Stimulated activated CD4-positive, alpha-beta T cell treated with anti-CD3 and anti-CD28 coated beads, Interleukin-15, amount 100 ng/mL, for 1 hour (primary cell): ENCODE measurements at regions not wholly inside any gene's neighbourhood (a gene's known extent, or its start where the extent isn't known, plus 50 kb on each side); places are given as distances from the start of the nearest gene placed in this dataset.

ENCODE experiments used
- DNase-seq, 2 donors: peaks; one replicate each; pipeline ENCODE4 v3.0.0-alpha.2; 2020; ENCODE audit warnings: low read depth in 1 of 2, low spot score in 1 of 2

DNA sequence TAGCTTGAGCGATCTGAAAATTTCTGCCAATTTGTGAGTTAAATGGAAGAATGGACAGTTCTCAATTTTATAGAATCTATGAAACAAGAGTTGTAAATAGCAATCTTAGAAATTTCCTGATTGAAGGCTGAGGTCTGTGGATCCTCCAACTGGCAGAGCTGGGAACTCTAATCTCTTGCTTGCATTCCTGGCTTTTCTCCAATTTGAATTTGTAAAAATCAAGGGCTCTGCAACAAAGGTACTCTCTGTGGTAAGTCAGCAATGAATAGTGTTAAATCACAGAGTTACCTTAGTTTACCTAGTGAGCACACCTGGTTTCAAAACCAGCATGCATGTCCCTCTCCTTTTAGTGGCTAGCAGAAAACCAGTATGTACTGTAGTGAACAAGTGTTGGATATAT, 1070.5 kb downstream of the TDRD15 start:
- no peak for DNase-seq

DNA sequence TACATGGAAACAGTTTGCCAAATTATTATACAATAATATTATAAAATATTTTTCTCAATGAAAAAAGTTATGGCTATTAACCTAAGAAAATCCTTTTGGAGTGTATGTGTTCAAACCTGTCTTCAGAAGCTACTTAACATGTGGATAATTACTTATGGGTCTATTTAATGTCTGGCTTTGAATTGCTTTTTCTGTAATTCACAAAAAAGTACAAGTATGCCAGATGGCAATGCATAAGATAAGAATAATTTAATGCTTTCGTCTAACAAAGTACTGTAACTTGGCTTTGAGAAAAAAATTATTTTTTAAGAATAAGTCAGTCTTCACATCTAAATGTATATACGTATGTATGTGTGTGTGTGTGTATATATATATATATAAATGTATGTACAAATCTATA, 1073.0 kb downstream of the TDRD15 start:
- DNase-seq, result no peak

DNA sequence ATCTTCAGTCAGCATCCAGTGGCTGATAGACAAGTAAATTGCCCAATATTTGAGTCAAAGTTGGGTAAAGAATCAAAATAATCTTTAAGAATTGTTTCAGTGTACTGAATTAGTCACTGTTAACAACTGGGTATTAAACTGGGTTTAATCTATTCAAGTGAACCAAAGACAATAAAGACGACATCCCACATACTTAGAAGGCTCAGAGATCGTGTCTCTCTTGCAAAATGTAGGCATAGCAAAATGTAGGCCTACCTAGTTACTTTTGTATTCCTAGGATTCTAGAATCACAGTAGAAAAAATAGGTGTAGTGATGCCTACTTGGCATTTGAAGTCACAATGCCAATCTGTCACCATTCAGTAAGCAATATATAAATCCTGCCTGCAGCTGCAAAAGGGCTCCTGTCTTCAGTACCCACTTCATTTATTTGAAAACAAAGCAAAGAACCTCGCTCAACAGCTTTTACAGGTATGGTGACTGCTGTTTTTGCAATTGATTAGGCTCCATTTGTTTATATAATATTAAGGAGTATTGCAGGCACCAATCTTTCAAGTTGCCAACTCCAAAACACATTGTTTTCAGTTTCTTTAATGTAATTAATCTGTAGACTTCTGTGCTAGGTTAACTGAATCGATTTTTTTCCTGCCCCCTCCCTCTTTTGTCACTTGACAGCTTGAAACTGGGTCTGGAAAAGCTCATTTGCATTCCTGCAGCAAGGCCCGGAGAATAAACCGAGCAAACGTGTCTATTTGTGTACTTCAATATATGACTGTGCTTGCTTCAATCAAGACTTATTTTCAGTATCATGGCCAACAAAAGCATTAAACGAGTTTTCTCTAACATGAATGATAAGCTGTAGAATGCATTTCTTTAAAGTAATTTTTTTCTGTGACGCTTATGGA, 1074.9 kb downstream of the TDRD15 start:
- DNase-seq, result no peak

DNA sequence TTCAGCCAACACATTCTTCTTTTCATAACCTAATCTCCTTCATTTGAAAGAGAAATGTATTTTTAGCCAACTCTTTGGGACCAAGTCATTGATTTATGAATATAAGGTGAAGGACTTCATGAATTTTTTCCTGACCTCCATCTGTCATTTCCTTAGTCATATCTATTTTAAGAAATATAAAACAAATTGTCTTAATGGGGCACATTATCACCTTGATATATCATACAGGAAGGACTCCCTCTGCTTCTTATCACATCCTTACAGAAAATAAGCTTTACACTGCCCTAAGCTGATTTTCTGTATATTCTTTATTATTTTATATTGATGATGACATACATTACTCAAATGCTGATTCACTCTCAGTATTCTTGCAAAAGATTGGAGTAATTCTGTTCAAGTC, 1076.2 kb downstream of the TDRD15 start:
- DNase-seq, result no peak

DNA sequence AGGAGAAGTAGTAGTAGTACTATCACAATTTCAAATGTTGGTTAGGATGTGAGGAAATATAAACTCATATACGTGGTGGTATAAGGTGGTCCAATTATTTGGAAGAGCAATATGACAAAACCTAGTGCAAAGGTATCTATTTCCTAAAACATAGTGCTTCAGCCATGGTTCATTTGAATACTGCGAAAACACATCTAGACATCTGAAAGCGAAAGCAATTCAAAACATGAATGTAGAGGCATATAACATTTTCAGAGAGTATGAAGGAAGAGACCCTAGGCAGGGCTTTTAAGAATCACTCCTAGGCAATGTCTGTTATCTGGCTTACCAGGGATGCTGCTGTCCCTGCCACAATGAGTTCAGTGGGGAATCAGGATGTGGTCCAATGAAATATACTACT, 1085.8 kb downstream of the TDRD15 start:
- DNase-seq, result no peak

DNA sequence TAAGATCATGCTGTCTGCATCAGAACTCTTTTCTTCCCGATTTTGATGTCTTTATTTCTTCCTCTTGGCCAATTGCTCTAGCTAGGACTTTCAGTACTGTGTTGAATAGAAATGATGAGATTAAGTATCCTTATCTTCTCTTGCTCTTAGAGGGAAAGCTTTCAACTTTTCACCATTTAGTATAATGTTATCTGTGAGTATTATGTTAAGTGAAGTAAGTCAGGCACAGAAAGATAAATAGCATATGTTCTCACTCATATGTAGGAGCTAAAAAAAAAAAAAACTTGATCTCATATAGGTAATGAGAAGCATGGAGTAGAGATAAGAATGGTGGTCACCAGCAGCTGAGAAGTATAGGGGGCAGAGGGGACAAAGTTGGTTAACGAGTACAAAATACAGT, 1089.5 kb downstream of the TDRD15 start:
- no peak for DNase-seq

DNA sequence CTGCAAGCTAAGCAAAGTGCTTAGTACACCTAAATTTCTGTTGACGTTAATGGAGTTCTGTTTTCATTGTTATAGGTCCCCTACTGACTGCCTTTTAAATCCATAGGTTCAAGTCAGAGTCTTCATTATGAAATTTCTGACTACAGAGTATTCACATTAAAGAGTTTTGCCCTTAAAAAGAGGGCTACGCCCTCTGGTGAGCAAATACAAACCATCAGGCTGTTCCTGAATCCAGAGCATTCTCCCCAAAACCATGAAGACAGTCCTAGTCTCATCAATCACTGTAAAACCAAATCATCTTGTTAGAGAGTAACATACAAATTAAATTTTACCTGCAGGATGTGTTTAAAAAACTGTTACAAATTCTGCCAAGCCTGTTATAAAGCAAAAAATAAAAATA, 1091.7 kb downstream of the TDRD15 start:
- DNase-seq, result no peak

DNA sequence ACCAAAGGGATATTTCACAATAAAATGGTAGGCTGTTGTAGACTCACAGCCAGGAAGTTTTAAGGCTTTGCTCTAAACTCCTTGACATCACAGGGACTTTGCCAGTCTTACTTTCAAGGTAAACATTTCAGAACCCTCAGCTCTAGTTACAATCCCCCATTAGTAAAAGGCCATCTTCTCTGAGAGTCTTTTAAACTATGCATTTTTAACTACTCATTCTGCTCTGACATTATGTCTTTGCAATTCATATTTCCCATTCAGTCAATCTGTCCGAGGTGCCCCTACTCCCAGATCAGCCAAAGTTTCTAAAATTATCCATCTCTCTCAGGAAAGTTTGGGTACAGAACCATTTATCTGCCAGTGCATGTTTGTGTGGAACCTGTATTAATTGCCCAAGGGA, 1094.1 kb downstream of the TDRD15 start:
- DNase-seq, result no peak

DNA sequence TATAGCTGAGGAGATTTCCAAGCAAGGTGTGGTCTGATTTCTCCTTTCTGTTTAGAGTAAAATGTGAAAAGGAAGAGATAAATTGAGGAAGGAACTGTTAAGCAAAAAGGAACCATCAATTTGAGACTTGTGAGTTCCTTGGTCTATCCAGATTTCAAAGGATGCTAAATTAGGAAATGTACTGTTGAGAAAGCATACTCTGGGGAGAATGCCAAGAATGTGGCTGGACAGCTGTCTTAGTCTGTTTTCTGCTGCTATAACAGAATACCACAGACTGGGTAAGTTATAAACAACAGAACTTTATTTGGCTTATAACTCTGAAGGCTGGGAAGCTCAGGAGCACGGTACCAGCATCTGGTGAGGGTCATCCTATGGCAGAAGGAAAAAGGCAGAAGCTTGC, 1097.2 kb downstream of the TDRD15 start:
- DNase-seq, result no peak

DNA sequence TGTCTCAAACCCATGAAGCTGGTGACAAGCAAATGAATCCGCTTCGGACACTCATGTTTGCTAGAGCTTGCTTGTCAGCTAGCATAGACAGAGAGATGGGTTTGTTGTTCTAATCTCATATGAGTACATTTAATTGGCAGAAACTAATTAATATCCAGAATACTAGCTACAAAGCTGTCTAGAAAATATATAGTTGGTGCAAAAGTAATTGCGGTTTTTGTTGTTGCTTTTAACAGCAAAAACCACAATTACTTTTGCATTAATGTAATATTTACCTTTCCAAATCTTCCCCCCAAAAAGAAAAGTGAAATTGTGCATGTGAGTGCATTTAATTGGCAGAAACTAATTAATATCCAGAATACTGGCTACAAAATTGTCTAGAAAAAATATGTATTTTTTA, 1115.2 kb downstream of the TDRD15 start:
- no peak for DNase-seq

DNA sequence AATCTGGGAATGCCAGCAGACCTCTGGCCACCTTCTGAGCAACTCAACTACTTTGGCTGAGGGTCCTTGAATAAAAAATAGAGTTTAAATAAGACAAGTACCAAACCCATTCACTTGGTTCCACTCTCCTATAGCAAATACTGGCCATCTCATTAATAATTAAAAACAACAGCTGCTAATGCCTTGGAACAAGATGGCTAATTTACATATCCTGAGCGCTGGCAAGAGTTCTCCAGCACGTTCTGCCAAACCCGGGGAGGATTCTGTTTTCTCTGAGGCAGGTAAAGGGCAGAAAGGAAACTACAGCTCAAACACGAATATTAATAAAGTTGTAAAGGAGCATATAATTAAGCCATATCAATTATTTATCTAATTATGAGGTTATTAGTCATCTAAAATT, 1123.7 kb downstream of the TDRD15 start:
- no peak for DNase-seq

DNA sequence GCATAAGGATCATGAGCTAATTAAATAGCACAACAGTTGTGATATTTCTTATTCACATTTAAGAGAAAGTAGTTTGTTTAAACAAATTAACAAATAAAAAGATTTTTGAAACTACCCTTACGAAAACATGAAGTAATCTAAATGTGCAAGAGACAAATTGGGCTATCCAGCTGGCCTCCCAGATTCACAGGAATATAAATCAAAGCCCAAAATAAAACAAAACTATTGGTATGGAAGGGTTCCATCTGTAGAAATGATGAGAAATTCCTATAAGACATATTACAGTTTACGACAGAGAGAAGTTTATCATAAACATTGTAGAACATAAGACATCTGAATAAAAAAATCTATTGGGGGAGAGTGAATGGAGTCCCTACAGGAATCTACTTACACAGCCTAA, 1125.1 kb downstream of the TDRD15 start:
- no peak for DNase-seq

DNA sequence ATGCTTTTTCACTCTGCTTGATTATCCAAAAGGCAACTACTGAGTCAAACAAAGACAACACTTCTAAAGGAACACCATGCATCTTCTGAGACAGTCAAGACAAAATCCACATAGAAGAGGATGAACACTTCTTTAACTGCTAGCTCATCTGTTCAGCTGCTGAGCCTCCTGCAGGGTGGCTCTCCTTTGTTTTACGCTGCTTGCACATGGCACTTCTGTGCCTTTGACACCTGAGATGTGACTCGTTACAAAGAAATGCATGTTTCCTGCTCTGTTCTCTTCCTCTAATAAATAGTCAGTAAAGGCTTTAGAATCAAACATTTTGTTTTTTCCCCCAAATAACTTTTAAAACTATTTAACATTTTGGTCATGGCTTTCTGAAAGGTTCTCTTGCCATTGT, 1129.4 kb downstream of the TDRD15 start:
- DNase-seq, result no peak

DNA sequence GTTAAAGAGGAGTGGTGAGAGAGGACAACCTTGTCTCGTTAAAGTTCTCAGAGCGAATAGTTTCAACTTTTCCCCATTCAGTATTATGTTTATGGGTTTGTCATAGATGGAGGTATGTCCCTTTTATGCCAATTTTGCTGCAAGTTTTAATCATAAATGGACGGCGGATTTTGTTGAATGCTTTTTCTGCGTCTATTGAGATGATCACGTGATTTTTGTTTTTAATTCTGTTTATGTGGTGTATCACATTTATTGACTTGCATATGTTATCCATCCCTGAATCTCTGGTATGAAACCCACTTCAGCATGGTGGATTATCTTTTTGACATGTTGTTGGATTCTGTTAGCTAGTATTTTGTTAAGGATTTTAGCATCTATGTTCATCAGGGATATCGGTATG, 1123.8 kb upstream of the KLHL29 start:
- DNase-seq, result no peak

DNA sequence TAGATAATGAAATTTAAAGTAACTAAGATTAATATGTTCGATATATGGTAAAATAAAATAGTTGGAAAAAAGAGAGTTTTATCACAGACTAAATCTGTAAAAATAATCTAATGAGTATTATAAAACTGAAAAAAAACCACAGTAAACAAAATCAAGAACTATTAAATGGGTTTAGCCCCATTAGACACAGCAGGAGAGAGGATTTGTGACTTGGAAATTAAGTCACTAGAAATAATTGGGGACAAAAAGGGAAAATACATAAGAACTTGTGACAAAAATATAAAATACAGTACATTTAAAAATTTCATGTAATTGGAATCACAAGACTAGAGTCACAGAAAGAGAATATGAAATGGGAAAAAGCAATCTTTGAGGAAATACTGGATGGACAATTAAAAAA, 1114.6 kb upstream of the KLHL29 start:
- no peak for DNase-seq

DNA sequence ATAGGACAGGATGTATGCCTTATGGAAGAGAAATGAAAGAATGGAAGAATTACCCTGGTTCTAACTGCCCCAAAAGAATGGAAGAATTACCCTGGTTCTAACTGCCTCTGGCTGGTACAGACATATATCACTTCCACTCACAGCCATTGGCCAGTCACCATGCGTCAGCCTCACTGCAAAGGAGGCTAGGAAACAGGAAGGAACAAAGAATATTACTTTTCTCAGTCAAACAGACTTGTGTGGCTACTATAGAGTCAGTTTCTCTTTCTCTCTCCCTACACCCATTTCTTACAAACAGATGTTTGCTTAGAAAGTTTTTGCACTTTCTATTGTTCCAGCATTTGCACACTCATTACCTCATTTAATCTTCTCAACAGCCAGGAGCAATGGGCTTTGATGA, 1111.1 kb upstream of the KLHL29 start:
- no peak for DNase-seq

DNA sequence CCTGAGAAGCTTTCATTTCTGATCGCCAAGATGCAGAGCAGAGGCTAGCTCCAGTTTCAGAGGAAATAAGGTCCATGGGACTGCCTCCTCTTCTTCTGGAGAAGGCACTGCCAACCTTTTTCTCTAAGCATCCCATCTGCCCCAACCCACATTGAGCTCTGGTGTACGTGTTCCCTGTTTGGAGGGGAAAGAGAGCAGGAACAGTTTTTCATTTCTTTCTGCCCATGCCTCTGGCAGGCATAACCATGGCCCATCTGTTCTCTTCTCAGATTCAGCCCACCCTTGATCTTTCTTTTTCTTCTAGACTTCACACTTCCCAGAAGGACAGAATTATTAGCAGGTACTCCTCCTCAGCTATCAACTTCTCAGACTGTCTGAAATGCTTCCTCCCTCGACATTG, 1110.3 kb upstream of the KLHL29 start:
- DNase-seq, result no peak

DNA sequence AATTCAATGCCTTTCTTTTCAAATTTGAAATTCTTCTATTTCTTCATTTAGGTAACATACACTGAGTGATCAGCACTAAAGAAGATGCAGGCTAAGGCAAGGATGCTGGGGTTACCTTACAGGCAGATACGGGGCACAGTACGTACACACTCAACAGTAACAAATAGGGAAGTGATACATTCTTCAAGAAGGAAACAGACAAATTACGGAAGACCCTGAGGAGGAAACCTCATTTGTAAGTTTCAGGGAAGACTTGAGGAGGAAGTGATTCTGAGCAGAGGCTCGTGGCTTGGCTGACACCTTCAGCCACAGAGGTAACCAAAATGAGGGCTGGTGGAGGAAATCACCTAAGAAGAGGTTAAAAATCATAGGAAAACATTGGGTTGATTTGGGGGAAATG, 1108.3 kb upstream of the KLHL29 start:
- no peak for DNase-seq

DNA sequence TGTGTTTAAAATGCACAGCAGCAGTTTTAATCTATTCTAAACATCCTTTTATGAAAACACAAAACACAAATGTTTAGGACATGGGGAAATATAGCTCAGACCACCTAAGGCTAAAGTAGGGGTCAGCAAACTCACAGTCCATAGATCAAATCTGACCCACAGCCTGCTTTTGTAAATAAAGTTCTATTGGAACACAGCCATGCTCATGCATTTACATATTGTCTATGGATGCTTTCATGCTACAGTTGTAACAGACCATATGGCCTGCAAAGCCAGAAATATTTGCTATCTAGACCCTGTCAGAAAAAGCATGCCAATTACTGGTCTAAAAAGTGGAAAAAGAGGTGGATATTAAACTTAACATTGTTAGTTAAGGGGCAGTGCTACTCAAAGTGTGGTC, 1105.4 kb upstream of the KLHL29 start:
- DNase-seq, result no peak

DNA sequence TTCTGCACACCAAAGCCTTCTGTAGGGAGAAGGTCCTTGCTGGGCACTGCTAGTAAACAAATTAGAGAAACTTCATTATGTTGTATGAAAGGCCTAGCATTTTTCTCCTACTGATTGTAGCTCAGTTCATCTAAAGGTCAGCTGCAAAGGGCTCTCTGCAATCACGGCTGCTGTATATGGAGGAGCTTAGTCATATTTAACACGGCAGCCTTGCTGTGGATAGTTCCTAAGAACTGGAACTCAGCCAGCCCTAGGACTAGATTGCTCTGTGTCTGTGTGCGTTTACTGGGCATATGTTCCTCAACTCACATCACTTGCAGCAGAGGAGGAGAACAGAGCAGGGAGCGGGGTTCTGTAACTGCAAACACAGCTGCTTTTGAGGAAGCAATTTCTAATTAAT, 1103.9 kb upstream of the KLHL29 start:
- DNase-seq, result no peak

DNA sequence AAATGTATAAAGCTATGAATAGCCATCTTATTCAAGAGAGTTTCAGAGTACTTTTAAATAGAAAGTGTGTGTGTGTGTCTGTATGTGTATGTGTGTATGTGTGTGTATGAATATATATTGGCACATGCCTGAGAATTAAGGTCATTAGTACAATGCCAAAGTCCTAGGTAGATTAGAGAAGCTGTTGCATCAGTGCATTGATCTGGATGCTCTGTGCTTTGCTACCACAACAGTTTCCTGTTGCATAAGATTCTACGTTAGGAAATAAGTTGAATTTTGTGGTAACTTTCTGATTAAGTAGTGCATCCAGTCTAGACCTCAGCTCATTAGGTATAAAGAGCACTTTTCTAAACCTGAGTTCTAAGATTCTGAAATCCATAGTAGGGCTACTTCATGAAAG, 1102.8 kb upstream of the KLHL29 start:
- DNase-seq, result no peak

DNA sequence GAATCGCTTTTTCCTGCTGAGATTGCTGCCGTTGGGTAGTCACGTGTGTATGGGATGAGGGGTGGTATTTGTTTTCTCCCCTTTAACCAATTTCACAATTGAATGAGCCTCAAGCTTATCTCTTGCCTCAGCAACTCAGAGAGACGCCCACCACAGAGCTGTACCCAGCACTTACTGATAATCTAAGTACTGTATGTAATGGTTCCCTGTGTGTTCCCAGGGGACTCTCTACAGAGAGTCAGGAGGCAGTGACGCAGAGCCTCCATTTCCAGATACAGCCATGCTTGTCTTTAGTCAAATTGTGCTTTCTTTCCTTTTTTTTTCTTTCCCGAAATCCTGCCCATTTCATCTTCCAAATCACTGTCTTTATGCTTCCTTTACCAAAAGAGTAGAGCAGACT, 1102.1 kb upstream of the KLHL29 start:
- DNase-seq, result no peak

DNA sequence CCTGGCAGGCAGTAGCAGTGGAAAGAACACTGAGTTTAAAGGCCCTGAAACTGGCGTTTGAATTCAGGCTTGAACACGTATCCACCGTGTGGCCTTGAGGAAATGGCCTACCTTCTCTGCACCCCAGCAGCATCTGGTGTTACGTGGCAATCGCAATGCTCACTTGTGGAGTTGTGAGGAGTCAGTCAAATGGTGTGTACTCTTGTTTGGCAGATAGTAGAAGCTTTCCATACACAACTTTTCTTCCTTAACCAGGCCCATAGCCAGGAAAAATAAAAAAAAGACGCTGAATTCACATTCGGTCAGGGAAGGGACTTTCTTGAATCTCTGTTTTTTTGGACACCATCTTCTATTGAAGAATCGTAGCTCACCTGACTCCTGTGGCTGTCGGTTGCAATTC, 1101.5 kb upstream of the KLHL29 start:
- DNase-seq, result no peak
